Daoy (cell line): ENCODE measurements at regions not wholly inside any gene's neighbourhood (a gene's known extent, or its start where the extent isn't known, plus 50 kb on each side); places are given as distances from the start of the nearest gene placed in this dataset.
"Not testable (repeated sequence)": the region's sequence is repeated elsewhere in the genome, so short reads cannot be mapped to it uniquely, and the experiment has no call there.

ENCODE experiments used
- DNase-seq: peaks from one replicate; pipeline ENCODE4 v3.0.0-alpha.2; 2015; ENCODE audit warnings: low read depth

- DNase-seq = not testable (repeated sequence)
Measured at GRCh38 chr16:16618963-16619465, 240.1 kb downstream of the NPIPA7 start.

GRCh38 chr16:16624367-16624766 lies 245.4 kb downstream of the NPIPA7 start:
- DNase-seq = not testable (repeated sequence)

DNA sequence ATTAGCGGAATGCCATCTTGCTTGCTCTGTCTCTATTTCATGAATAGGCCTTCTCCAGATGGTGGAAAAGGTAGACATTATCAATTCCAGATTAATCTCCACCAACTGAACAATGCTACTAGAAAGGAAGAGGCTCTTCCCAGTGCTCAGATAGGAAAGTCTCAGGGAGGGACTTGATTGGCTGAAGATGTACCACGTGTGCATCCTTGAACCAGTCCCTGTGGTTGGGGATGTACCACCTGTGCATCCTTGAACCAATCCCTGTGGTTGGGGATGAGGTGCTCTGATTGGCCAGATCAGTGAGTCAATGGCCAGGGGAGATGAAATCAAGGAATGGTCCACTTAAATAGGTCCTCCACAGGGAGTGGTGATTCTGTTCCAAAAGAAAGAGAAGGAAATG lies 246.2 kb downstream of the NPIPA7 start:
- not testable (repeated sequence) for DNase-seq

GRCh38 chr16:16627865-16628264 lies 248.9 kb downstream of the NPIPA7 start:
- not testable (repeated sequence) for DNase-seq

- not testable (repeated sequence) for DNase-seq
Measured at GRCh38 chr16:16638231-16638630, 259.3 kb downstream of the NPIPA7 start.

GRCh38 chr16:16638714-16639113 lies 259.8 kb downstream of the NPIPA7 start:
- not testable (repeated sequence) for DNase-seq

- DNase-seq = not testable (repeated sequence)
Measured at GRCh38 chr16:16643828-16644227, 264.9 kb downstream of the NPIPA7 start.

- DNase-seq = not testable (repeated sequence)
Measured at GRCh38 chr16:16648002-16648401, 269.1 kb downstream of the NPIPA7 start.

- not testable (repeated sequence) for DNase-seq
Measured at GRCh38 chr16:16672180-16672812, 293.4 kb downstream of the NPIPA7 start.

DNA sequence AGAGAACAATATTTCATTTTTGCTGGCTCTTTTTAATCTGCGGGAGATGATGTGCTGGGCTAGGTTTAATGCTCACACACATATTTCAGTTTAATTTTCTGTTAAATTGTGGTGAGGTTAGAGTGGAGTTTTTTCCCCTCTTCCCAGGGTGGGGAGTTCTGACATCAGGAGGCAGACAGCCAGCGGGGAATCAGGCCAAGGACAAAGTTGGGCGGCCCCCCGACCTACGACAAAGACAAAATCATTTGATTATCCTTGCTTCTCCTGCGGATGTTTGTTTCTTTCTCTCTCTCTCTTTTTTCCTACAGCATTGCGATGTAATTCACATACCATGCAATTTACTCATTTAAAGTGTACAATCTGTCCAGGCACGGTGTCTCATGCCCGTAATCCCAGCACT lies 295.9 kb downstream of the NPIPA7 start:
- not testable (repeated sequence) for DNase-seq

GRCh38 chr16:16721849-16722248 lies 342.9 kb downstream of the NPIPA7 start:
- not testable (repeated sequence) for DNase-seq

DNA sequence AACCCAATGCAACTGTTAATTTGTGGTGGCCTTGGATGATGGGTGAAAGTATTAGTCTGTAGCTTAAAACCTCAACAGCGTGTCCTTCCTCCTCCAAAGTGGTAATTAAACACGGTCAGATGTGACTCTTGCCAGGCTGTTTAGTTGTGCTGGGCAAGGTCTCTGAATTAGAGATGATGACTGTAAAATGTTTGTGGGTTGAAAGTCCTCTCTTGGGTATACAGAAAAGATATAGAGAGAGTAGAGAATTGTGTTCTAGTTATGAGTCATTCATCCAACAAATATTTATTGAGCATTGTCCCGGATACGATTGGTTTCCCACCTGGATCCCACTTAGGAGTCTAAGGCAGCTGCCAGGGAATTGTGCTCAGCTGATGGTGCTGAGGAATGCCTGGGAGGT lies 343.7 kb downstream of the NPIPA7 start:
- DNase-seq = not testable (repeated sequence)

DNA sequence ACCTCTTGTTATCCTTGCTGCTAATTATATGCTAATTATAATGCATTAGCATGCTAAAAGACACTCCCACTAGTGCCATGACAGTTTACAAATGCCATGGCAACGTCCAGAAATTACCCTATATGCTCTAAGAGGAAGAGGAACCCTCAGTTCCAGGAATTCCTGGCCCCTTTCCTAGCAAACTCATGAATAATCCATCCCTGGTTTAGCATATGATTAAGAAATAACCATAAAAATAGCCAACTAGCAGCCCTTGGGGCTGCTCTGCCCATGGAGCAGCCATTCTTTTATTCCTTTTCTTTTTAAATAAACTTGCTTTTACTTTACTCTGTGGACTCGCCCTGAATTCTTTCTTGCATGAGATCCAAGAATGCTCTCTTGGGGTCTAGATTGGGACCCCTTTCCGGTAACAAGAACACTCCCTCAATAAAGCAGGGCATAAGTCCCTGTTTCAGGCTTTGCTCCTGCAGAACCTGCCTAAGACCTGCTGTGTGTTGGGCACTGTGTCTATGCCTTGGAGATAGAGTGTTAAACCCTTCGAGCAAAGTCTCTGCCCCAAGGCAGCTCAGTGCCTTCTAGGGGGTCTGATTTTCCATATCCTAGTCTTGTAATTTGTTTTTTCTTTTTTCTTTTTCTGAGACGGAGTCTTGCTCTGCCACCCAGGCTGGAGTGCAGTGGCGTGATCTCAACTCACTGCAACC lies 345.0 kb downstream of the NPIPA7 start:
- DNase-seq = not testable (repeated sequence)

DNA sequence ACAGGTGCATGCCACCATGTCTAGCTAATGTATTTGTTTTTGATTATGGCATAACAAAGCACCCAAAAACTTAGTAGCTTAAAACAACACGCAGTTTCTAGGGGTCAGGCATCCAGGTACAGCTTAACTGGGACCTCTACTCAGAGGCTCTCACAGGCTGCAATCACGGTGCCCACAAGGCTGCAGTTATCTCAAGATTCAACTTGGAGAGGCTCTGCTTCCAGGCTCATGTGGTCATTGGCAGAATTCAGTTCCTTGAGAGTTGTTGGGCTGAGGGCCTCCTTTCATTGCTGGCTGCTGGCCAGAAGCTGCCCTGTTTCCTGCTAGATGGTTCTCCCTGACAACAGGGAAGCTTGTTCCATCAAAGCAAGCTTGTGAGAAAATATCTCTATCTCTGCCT lies 348.1 kb downstream of the NPIPA7 start:
- not testable (repeated sequence) for DNase-seq

GRCh38 chr16:16742573-16742972 lies 363.6 kb downstream of the NPIPA7 start:
- not testable (repeated sequence) for DNase-seq

- DNase-seq = not testable (repeated sequence)
Measured at GRCh38 chr16:16754992-16755667, 376.2 kb downstream of the NPIPA7 start.

- no peak for DNase-seq
Measured at GRCh38 chr16:16763449-16763848, 384.5 kb downstream of the NPIPA7 start.

- DNase-seq = not testable (repeated sequence)
Measured at GRCh38 chr16:16770717-16771116, 391.8 kb downstream of the NPIPA7 start.

DNA sequence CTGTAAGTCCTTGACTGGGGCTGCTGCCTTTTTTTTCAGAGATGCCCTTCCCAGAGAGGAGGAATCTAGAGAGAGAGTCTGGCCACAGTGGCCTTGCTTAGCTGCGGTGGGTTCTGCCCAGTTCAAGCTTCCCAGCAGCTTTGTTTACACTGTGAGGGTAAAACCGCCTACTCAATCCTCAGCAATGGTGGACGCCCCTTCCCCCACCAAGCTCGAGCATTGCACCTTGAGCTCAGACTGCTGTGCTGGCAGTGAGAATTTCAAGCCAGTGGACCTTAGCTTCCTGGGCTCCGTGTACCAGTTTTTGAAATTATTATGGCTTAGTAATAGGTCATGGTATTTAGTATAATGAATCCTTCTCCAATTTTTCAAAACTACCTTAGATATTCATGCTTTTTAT lies 395.4 kb downstream of the NPIPA7 start:
- DNase-seq = no peak

- no peak for DNase-seq
Measured at GRCh38 chr16:16778332-16778731, 399.4 kb downstream of the NPIPA7 start.

GRCh38 chr16:16780588-16780987 lies 401.6 kb downstream of the NPIPA7 start:
- no peak for DNase-seq

GRCh38 chr16:16782153-16782552 lies 403.2 kb downstream of the NPIPA7 start:
- no peak for DNase-seq

- no peak for DNase-seq
Measured at GRCh38 chr16:16788004-16788403, 409.1 kb downstream of the NPIPA7 start.
